Adrenal gland (tissue), 5 donors: ENCODE measurements at regions not wholly inside any gene's neighbourhood (a gene's known extent, or its start where the extent isn't known, plus 50 kb on each side); places are given as distances from the start of the nearest gene placed in this dataset.

ENCODE experiments used
- CTCF ChIP-seq, 6 experiments: fragments of 450-650 bp in 4 of 6; fragments of 200-600 bp in 2 of 6; sonication (generic) in 1 of 6; IDR thresholded peaks; 1 replicate in 5 of 6; 2 replicates in 1 of 6; pipeline versions ENCODE4 v1.5.1 to v1.8.0; 2016 to 2021; ENCODE audit warnings: antibody characterized with exemption in 6 of 6, mild to moderate bottlenecking in 2 of 6, moderate library complexity in 1 of 6
- POLR2A ChIP-seq, 2 donors: fragments of 450-650 bp; IDR thresholded peaks; one replicate each; pipeline ENCODE4 v1.6.1; 2017; ENCODE audit warnings: antibody characterized with exemption in 2 of 2, mild to moderate bottlenecking in 2 of 2, moderate library complexity in 1 of 2
- donor health status: DM: no; HTN: no; CAD: no.

DNA sequence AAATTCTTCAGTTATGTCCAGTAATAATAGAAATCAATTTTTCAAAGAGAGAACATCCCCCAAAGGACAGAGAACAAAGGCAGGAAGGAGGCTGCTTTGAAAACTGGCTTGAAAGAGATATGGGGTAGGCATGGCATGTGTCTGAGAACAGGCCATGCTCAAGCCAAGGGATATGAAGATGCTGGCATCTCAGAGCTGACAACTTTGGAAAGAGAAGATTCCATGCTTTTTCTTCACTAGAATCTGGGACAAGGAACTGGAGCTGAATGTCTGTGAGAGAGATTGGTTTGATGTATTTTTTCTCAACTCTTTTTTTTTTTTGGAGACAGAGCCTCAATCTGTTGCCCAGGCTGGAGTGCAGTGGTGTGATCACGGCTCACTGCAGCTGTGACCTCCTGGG is 139.8 kb upstream of the DLX2 start:
- TF ChIP-seq CTCF (IDR thresholded peaks at IDR 0.05): no peak
- no peak for TF ChIP-seq POLR2A (IDR thresholded peaks at IDR 0.05)
